Naive B cell (primary cell): ENCODE measurements at regions not wholly inside any gene's neighbourhood (a gene's known extent, or its start where the extent isn't known, plus 50 kb on each side); places are given as distances from the start of the nearest gene placed in this dataset.
"Not testable (repeated sequence)": the region's sequence is repeated elsewhere in the genome, so short reads cannot be mapped to it uniquely, and the experiment has no call there.

ENCODE experiments used
- ATAC-seq, 2 donors: fragments of 150-1000 bp; cut with Tn5 transposase; 2 replicates each; pipeline ENCODE4 v1.10.0; 2021; ENCODE audit warnings: low read depth in 2 of 2, mild to moderate bottlenecking in 2 of 2, moderate library complexity in 2 of 2
- DNase-seq: peaks from one replicate; pipeline ENCODE4 v3.0.0; 2022
- H3K27ac Mint-ChIP-seq, 6 donors: one replicate each; pipeline ENCODE4 v1.8.0; 2020 to 2022; ENCODE audit warnings: mild to moderate bottlenecking in 6 of 6, mixed read lengths in 6 of 6, moderate library complexity in 5 of 6, inconsistent platforms in 2 of 6
- H3K27me3 Mint-ChIP-seq, 3 donors: one replicate each; pipeline ENCODE4 v1.8.0; 2021 to 2022; ENCODE audit warnings: mixed read lengths in 3 of 3, mild to moderate bottlenecking in 1 of 3
- H3K36me3 Mint-ChIP-seq, 2 donors: one replicate each; pipeline ENCODE4 v1.8.0; 2020 to 2022; ENCODE audit warnings: mixed read lengths in 2 of 2, inconsistent platforms in 1 of 2, mild to moderate bottlenecking in 1 of 2
- H3K4me1 Mint-ChIP-seq, 3 donors: one replicate each; pipeline ENCODE4 v1.8.0; 2020 to 2022; ENCODE audit warnings: mixed read lengths in 3 of 3, inconsistent platforms in 1 of 3, mild to moderate bottlenecking in 1 of 3, moderate library complexity in 1 of 3
- H3K4me3 Mint-ChIP-seq, 8 donors: one replicate each; pipeline ENCODE4 v1.8.0; 2020 to 2022; ENCODE audit warnings: mild to moderate bottlenecking in 8 of 8, mixed read lengths in 8 of 8, moderate library complexity in 8 of 8, inconsistent platforms in 2 of 8
- H3K9me3 Mint-ChIP-seq, 7 donors: one replicate each; pipeline ENCODE4 v1.8.0; 2020 to 2022; ENCODE audit warnings: mixed read lengths in 7 of 7, mild to moderate bottlenecking in 5 of 7, inconsistent platforms in 2 of 7, moderate library complexity in 1 of 7

- Mint-ChIP-seq H3K27me3 (peaks cover 0 to 33% (median 10%) of the 10 kb centered on the region in 3 donors), H3K9me3 (peaks cover 0 to 14% (median 0%) of the 10 kb centered on the region in 7 donors), H3K36me3 (peaks cover 0 to 12% of the 10 kb centered on the region in 2 donors), H3K4me3 (no peak overlapping the region), H3K4me1 (no peaks in the 10 kb centered on the region), H3K27ac (no peak overlapping the region)
- DNase-seq: no peak
- ATAC-seq: no peak
These were observed 85.7 kb upstream of the TBL1X start for GRCh38 chrX:9378980-9379696.

DNA sequence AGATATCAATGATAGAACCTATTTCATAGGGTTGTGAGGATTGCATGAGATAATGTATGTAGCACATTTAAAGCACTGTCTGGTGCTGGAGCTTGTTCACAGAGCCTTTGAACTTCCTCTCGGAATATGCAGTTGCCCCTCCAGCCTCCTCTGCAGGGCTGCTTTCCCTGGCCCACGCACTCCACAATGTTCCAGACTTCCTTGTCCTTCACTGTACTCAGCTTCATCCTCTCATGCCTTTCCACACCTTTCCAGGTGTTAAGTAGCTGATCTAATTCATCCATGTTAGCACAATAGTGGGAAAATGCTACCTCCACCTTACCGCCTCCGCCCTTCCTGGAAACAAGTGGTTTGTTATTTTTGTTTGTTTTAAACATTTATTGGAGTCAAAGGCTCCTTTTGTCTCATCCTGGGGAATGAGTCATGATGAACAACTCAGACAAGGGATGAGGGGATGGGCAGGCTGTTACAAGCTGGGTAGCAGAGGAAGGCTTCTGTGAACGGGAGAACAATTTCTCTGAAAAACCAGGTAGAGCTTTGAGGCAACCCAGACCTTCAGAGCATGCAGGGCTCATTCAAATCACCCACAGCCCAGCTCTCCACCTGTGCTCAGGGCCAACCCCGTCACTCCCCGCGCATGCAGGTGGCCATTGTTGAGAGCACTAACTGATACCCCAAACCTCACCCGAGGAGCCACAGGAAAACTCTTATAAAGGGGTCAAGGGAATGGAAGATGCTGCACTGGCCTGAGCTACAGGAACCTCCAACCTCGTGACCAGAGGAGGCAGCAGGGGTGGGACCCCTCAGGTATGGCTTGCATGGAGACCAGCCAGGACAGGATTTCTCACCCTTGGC lies 84.9 kb upstream of the TBL1X start:
- DNase-seq (no peak), ATAC-seq (no peak)
- peaks cover 0 to 33% (median 10%) of the 10 kb centered on the region in 3 donors for H3K27me3 Mint-ChIP-seq
- no peak overlapping the region for H3K27ac Mint-ChIP-seq
- H3K36me3 Mint-ChIP-seq: peaks cover 0 to 12% of the 10 kb centered on the region in 2 donors
- peaks cover 0 to 14% (median 0%) of the 10 kb centered on the region in 7 donors for H3K9me3 Mint-ChIP-seq
- peaks cover 0 to under 1% (median 0%) of the 10 kb centered on the region in 3 donors for H3K4me1 Mint-ChIP-seq
- no peak overlapping the region for H3K4me3 Mint-ChIP-seq

- Mint-ChIP-seq H3K4me3 (no peak overlapping the region), H3K9me3 (peaks cover 0 to 12% (median 0%) of the 10 kb centered on the region in 7 donors), H3K27ac (no peak overlapping the region), H3K27me3 (peaks cover 0 to 29% (median 9%) of the 10 kb centered on the region in 3 donors), H3K36me3 (peaks cover 0 to 9% of the 10 kb centered on the region in 2 donors), H3K4me1 (peaks cover 0 to 2% (median 0%) of the 10 kb centered on the region in 3 donors)
- no peak for DNase-seq
- no peak for ATAC-seq
These were observed 81.2 kb upstream of the TBL1X start for GRCh38 chrX:9383655-9384054.

- ATAC-seq (no peak), DNase-seq (no peak)
- no peak overlapping the region for H3K27ac Mint-ChIP-seq
- no peaks in the 10 kb centered on the region for H3K27me3 Mint-ChIP-seq
- no peak overlapping the region for H3K4me3 Mint-ChIP-seq
- no peaks in the 10 kb centered on the region for H3K36me3 Mint-ChIP-seq
- peaks cover 0 to 2% (median 0%) of the 10 kb centered on the region in 3 donors for H3K4me1 Mint-ChIP-seq
- H3K9me3 Mint-ChIP-seq: peaks cover 0 to 6% (median 2%) of the 10 kb centered on the region in 7 donors
These were observed 76.4 kb upstream of the TBL1X start for GRCh38 chrX:9388450-9388849.

DNA sequence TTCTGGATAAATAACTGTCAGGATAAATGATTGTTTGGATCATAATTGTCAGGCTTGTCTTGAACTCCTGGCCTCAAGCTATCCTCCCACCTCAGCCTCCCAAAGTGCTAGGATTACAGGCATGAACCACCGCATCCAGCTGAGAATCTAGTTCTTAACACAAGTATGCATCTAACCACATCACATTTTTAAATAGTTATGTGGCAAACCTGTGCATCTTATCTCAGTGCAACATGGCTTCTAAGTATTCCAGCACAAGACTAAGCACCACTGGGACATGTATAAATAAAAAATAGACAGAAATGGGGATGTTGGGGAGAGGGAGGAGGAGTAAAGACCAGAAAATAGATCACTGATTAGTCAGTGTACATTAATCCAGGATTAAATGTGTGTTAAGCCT lies 74.7 kb upstream of the TBL1X start:
- ATAC-seq (no peak), DNase-seq (no peak)
- H3K27me3 Mint-ChIP-seq: no peaks in the 10 kb centered on the region
- H3K4me1 Mint-ChIP-seq: no peaks in the 10 kb centered on the region
- no peak overlapping the region for H3K27ac Mint-ChIP-seq
- H3K4me3 Mint-ChIP-seq: no peak overlapping the region
- H3K36me3 Mint-ChIP-seq: no peaks in the 10 kb centered on the region
- peaks cover 0 to 6% (median 2%) of the 10 kb centered on the region in 7 donors for H3K9me3 Mint-ChIP-seq

- no peak overlapping the region for H3K27ac Mint-ChIP-seq
These were observed 74.0 kb upstream of the TBL1X start for GRCh38 chrX:9390693-9391368.

DNA sequence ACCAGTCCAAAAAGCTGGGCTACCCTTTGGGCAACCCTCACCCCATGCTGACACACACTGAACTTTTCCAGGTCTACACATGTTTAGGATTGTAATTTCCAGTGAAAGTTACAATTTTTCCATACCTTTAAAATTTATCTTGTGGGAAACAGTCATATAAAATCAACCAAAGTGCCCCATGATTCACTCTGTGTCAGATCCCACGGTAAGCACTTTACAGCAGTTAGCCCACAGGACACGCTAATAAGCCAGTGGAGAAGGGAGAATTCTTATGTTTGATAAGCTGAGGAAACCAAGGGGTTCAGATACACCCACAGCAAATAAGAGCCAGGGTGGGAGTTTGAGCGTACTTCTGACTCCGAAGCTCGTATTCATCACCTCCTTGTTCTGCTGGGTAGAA lies 72.4 kb upstream of the TBL1X start:
- peaks cover 0 to 4% (median 0%) of the 10 kb centered on the region in 3 donors for H3K27me3 Mint-ChIP-seq
- DNase-seq (no peak), ATAC-seq (no peak)
- H3K4me3 Mint-ChIP-seq: no peak overlapping the region
- peaks cover 0 to 5% (median 2%) of the 10 kb centered on the region in 7 donors for H3K9me3 Mint-ChIP-seq
- H3K27ac Mint-ChIP-seq: no peak overlapping the region
- H3K36me3 Mint-ChIP-seq: no peaks in the 10 kb centered on the region
- no peaks in the 10 kb centered on the region for H3K4me1 Mint-ChIP-seq

More at GRCh38 chrX:9390693-9391368, 74.0 kb upstream of the TBL1X start:
- Mint-ChIP-seq H3K4me1 (no peaks in the 10 kb centered on the region), H3K9me3 (peaks cover 0 to 6% (median 2%) of the 10 kb centered on the region in 7 donors), H3K4me3 (peak overlapping the region in 1 of 8 donors; percentile 30), H3K27me3 (no peaks in the 10 kb centered on the region), H3K36me3 (no peaks in the 10 kb centered on the region)
- no peak for ATAC-seq
- DNase-seq: no peak

- Mint-ChIP-seq H3K27ac (no peak overlapping the region), H3K36me3 (no peaks in the 10 kb centered on the region), H3K4me1 (no peaks in the 10 kb centered on the region), H3K27me3 (peaks cover 0 to 4% (median 0%) of the 10 kb centered on the region in 3 donors), H3K4me3 (no peak overlapping the region), H3K9me3 (peaks cover 0 to 2% (median 0%) of the 10 kb centered on the region in 7 donors)
- no peak for ATAC-seq
- DNase-seq: no peak
These were observed 71.3 kb upstream of the TBL1X start for GRCh38 chrX:9393571-9393970.

DNA sequence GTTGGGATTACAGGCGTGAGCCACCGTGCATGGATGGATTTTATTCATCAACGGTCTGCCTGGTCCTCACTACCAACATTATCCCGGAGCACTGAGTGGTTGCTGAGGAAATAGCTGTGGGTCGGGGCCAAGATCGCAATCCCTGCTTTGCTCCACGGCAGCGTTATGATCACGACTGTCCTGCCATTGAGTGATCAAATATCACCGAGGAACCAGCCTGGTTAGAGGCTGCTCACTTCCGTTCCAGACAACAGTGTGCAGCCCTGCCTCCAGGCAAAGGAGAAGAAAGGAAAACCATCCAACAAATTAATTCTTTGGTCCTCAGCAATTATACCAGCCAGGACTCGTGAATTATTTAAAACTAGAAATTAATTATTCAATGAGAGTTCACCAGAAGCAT lies 70.6 kb upstream of the TBL1X start:
- Mint-ChIP-seq H3K27me3 (peaks cover 0 to 4% (median 0%) of the 10 kb centered on the region in 3 donors), H3K27ac (no peak overlapping the region), H3K36me3 (no peaks in the 10 kb centered on the region), H3K4me3 (no peak overlapping the region), H3K9me3 (peaks cover 0 to 3% (median 0%) of the 10 kb centered on the region in 7 donors), H3K4me1 (no peaks in the 10 kb centered on the region)
- no peak for DNase-seq
- no peak for ATAC-seq

GRCh38 chrX:9396930-9397329 lies 67.9 kb upstream of the TBL1X start:
- DNase-seq: no peak

DNA sequence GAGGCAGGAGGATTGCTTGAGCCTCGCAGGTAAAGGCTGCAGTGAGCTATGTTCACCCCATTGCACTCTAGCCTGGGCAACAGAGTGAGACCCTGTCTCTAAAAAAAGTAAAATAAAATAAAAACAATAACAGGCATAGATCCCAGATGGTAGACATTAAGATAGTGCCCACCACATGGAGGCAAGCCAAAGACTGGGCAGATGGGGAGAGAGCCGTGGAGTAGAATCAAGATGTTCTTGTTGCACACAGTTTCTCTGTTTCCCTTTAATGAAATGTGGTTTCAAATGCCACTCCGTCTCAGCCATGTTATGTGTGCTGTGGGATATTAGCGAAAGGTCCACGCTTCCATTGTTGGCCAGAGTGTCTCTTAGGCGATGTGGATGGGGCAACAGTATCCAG lies 63.8 kb upstream of the TBL1X start:
- Mint-ChIP-seq H3K9me3 (peaks cover 0 to 3% (median 2%) of the 10 kb centered on the region in 7 donors), H3K4me1 (no peaks in the 10 kb centered on the region), H3K36me3 (no peaks in the 10 kb centered on the region), H3K27ac (no peak overlapping the region), H3K4me3 (no peak overlapping the region), H3K27me3 (peaks cover 0 to 4% (median 0%) of the 10 kb centered on the region in 3 donors)
- DNase-seq (no peak), ATAC-seq (no peak)

More at GRCh38 chrX:9396930-9397329, 67.9 kb upstream of the TBL1X start:
- Mint-ChIP-seq H3K36me3 (no peaks in the 10 kb centered on the region), H3K27ac (no peak overlapping the region), H3K4me3 (no peak overlapping the region), H3K27me3 (peaks cover 0 to 4% (median 0%) of the 10 kb centered on the region in 3 donors), H3K4me1 (no peaks in the 10 kb centered on the region), H3K9me3 (peaks cover 0 to 3% (median 0%) of the 10 kb centered on the region in 7 donors)
- ATAC-seq: no peak

- no peak for DNase-seq
- H3K4me1 Mint-ChIP-seq: no peaks in the 10 kb centered on the region
- H3K36me3 Mint-ChIP-seq: no peaks in the 10 kb centered on the region
- peaks cover 0 to 4% (median 2%) of the 10 kb centered on the region in 7 donors for H3K9me3 Mint-ChIP-seq
- no peaks in the 10 kb centered on the region for H3K27me3 Mint-ChIP-seq
- no peak overlapping the region for H3K4me3 Mint-ChIP-seq
- ATAC-seq: no peak
- no peak overlapping the region for H3K27ac Mint-ChIP-seq
These were observed 61.5 kb upstream of the TBL1X start for GRCh38 chrX:9403374-9403773.

- H3K27ac Mint-ChIP-seq, H3K4me1 Mint-ChIP-seq, DNase-seq, H3K27me3 Mint-ChIP-seq, H3K9me3 Mint-ChIP-seq, H3K36me3 Mint-ChIP-seq, H3K4me3 Mint-ChIP-seq, ATAC-seq: not testable (repeated sequence)
These were observed 59.2 kb upstream of the TBL1X start for GRCh38 chrX:9405635-9406034.
